IMR-90 (cell line): ENCODE measurements at regions not wholly inside any gene's neighbourhood (a gene's known extent, or its start where the extent isn't known, plus 50 kb on each side); places are given as distances from the start of the nearest gene placed in this dataset.
"Not testable (repeated sequence)": the region's sequence is repeated elsewhere in the genome, so short reads cannot be mapped to it uniquely, and the experiment has no call there.

Experiments used
- CEBPB ChIP-seq: IDR thresholded peaks from 2 replicates; pipeline ENCODE4 v1.6.1; 2012; ENCODE audit warnings: low read depth, low read length, improper control_type of control experiment
- MAFK ChIP-seq: IDR thresholded peaks from 2 replicates; pipeline ENCODE4 v1.6.1; 2012; ENCODE audit warnings: low read depth, low read length, improper control_type of control experiment
- MAZ ChIP-seq: IDR thresholded peaks from 2 replicates; pipeline ENCODE4 v1.6.1; 2012; ENCODE audit warnings: low read depth, mild to moderate bottlenecking, low read length, improper control_type of control experiment, moderate library complexity, borderline replicate concordance
- NFE2L2 ChIP-seq: fragments of 150-350 bp; IDR thresholded peaks from 2 replicates; pipeline ENCODE4 v1.6.1; 2016; ENCODE audit warnings: low read depth, mild to moderate bottlenecking, low read length
- POLR2A ChIP-seq: IDR thresholded peaks from 2 replicates; pipeline ENCODE4 v1.6.1; 2012; ENCODE audit warnings: mild to moderate bottlenecking, low read depth, low read length
- RAD21 ChIP-seq: IDR thresholded peaks from 2 replicates; pipeline ENCODE4 v1.6.1; 2012; ENCODE audit warnings: low read length, improper control_type of control experiment
- RCOR1 ChIP-seq: IDR thresholded peaks from 2 replicates; pipeline ENCODE4 v1.6.1; 2012; ENCODE audit warnings: mild to moderate bottlenecking, low read length, improper control_type of control experiment; ENCODE audit not compliant: insufficient replicate concordance
- TF ChIP-seq, protein P1 (sequence below): conservative IDR thresholded peaks from 2 replicates; pipeline ENCODE4 v1.5.1; 2012; ENCODE audit warnings: mild to moderate bottlenecking, low read depth, low read length, improper control_type of control experiment
- TF ChIP-seq, protein P2 (sequence below): fragments of 150-350 bp; IDR thresholded peaks from 2 replicates; pipeline ENCODE4 v1.6.1; 2017; ENCODE audit warnings: mild to moderate bottlenecking, antibody characterized with exemption, low read length, low read depth

DNA sequence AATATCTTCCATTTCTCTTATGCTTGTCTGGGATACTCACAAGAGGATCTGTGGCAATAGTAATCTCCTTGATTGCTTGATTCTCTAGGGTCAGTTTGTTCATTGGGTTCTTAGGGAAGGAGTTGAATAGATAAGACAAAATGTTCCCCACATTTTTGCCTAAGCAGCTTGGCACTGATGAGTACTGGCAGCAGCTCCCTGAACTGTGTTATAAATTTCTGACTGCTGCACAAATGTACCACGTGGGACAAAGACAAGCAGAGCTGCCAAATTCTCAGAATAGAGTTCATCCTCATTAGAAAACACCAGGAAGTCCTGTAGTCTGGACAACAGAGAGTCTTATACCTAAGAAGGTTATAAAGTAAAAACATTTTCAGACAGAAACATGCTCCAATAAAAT, 304.8 kb downstream of the OR4C45 start:
- TF ChIP-seq POLR2A, CEBPB, MAFK, NFE2L2, RAD21, MAZ, RCOR1: not testable (repeated sequence)
- TF ChIP-seq, protein P1, sequence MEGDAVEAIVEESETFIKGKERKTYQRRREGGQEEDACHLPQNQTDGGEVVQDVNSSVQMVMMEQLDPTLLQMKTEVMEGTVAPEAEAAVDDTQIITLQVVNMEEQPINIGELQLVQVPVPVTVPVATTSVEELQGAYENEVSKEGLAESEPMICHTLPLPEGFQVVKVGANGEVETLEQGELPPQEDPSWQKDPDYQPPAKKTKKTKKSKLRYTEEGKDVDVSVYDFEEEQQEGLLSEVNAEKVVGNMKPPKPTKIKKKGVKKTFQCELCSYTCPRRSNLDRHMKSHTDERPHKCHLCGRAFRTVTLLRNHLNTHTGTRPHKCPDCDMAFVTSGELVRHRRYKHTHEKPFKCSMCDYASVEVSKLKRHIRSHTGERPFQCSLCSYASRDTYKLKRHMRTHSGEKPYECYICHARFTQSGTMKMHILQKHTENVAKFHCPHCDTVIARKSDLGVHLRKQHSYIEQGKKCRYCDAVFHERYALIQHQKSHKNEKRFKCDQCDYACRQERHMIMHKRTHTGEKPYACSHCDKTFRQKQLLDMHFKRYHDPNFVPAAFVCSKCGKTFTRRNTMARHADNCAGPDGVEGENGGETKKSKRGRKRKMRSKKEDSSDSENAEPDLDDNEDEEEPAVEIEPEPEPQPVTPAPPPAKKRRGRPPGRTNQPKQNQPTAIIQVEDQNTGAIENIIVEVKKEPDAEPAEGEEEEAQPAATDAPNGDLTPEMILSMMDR: not testable (repeated sequence)
- TF ChIP-seq, protein P2, sequence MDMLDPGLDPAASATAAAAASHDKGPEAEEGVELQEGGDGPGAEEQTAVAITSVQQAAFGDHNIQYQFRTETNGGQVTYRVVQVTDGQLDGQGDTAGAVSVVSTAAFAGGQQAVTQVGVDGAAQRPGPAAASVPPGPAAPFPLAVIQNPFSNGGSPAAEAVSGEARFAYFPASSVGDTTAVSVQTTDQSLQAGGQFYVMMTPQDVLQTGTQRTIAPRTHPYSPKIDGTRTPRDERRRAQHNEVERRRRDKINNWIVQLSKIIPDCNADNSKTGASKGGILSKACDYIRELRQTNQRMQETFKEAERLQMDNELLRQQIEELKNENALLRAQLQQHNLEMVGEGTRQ: not testable (repeated sequence)
